ENCODE measurements at regions not wholly inside any gene's neighbourhood (a gene's known extent, or its start where the extent isn't known, plus 50 kb on each side); places are given as distances from the start of the nearest gene placed in this dataset.

- TF ChIP-seq, protein P1, sequence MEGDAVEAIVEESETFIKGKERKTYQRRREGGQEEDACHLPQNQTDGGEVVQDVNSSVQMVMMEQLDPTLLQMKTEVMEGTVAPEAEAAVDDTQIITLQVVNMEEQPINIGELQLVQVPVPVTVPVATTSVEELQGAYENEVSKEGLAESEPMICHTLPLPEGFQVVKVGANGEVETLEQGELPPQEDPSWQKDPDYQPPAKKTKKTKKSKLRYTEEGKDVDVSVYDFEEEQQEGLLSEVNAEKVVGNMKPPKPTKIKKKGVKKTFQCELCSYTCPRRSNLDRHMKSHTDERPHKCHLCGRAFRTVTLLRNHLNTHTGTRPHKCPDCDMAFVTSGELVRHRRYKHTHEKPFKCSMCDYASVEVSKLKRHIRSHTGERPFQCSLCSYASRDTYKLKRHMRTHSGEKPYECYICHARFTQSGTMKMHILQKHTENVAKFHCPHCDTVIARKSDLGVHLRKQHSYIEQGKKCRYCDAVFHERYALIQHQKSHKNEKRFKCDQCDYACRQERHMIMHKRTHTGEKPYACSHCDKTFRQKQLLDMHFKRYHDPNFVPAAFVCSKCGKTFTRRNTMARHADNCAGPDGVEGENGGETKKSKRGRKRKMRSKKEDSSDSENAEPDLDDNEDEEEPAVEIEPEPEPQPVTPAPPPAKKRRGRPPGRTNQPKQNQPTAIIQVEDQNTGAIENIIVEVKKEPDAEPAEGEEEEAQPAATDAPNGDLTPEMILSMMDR (conservative IDR thresholded peaks at IDR 0.05; ENCODE audit: low read depth, low read length), result no peak
- TF ChIP-seq EZH2 (IDR thresholded peaks at IDR 0.05; ENCODE audit: borderline replicate concordance, low read depth, low read length, poor library complexity, severe bottlenecking), result no peak
These were observed 288.2 kb downstream of the MED10 start for GRCh38 chr5:6090079-6090654.
